ENCODE measurements at regions not wholly inside any gene's neighbourhood (a gene's known extent, or its start where the extent isn't known, plus 50 kb on each side); places are given as distances from the start of the nearest gene placed in this dataset.

DNA sequence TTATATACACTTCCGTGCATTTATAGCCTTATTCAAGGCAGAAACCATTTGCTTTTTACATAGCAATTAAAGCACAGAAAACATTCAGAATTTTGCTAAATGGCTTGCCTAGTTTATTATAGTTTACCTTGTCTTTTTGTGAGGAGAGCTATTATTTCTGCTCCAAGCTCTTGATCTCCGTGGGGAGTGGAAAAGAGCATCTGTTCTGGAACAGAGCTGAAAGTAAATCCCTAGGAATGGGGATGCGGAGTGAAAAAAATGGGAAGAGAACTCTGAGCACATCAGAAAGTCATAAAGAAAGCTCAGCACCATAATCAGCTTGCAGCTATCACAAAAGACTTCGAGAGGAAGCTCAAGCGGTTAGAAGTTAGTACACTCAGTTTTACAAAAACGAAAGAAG lies 1006.7 kb downstream of the ROBO2 start:
- TF ChIP-seq, protein P1, sequence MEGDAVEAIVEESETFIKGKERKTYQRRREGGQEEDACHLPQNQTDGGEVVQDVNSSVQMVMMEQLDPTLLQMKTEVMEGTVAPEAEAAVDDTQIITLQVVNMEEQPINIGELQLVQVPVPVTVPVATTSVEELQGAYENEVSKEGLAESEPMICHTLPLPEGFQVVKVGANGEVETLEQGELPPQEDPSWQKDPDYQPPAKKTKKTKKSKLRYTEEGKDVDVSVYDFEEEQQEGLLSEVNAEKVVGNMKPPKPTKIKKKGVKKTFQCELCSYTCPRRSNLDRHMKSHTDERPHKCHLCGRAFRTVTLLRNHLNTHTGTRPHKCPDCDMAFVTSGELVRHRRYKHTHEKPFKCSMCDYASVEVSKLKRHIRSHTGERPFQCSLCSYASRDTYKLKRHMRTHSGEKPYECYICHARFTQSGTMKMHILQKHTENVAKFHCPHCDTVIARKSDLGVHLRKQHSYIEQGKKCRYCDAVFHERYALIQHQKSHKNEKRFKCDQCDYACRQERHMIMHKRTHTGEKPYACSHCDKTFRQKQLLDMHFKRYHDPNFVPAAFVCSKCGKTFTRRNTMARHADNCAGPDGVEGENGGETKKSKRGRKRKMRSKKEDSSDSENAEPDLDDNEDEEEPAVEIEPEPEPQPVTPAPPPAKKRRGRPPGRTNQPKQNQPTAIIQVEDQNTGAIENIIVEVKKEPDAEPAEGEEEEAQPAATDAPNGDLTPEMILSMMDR (IDR thresholded peaks at IDR 0.05), result no peak
- no peak for TF ChIP-seq POLR2A (IDR thresholded peaks at IDR 0.05)

Data from vagina (tissue), 2 donors.